ENCODE measurements at regions not wholly inside any gene's neighbourhood (a gene's known extent, or its start where the extent isn't known, plus 50 kb on each side); places are given as distances from the start of the nearest gene placed in this dataset.

DNA sequence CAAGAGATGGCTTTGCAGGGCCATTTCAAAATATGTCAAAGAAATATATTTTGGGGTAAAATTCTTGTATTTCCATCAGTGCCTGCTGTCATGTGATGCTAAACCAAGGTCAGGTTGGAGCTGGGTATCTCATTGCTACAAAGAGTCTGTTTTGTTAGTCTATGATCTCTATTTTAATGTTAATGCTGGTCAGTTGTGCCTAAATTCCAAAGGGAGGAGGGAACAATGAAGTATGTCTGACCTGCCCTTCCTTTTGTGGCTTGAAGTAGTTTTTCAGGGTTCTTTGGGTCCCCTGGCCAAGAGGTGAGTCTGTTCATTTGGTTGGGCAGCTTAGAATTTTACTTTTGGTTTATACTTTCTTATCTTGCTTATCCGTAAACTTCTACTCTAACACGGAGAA, 61.6 kb upstream of the DYNAP start:
- Histone ChIP-seq H4K20me1 (ENCODE audit: low read depth, low read length) (no peaks in the 10 kb centered on the region), H3K36me3 (ENCODE audit: low read length) (no peaks in the 10 kb centered on the region), H3K9me2 (replicated peaks; ENCODE audit: insufficient read depth, low read length) (no peaks in the 10 kb centered on the region), H3K27me3 (ENCODE audit: low read length) (no peaks in the 10 kb centered on the region), H2AFZ (ENCODE audit: low read depth, low read length, severe bottlenecking) (no peak overlapping the region), H3K79me2 (ENCODE audit: insufficient read depth, low read length) (no peaks in the 10 kb centered on the region), H3K4me3 (ENCODE audit: insufficient read depth, low read length, poor library complexity, severe bottlenecking) (no peak overlapping the region), H3K27ac (ENCODE audit: low read depth, low read length) (no peak overlapping the region), H3K9me3 (ENCODE audit: insufficient read depth, low read length) (peaks cover under 1% of the 10 kb centered on the region; the same call in 1 of the 2 replicates), H3K9ac (ENCODE audit: low read length) (no peak overlapping the region), H3F3A (ENCODE audit: insufficient read depth) (no peaks in the 10 kb centered on the region), H3K4me2 (ENCODE audit: low read depth, low read length, poor library complexity, severe bottlenecking) (no peak overlapping the region)
- no peak for TF ChIP-seq EZH2phosphoT487 (conservative IDR thresholded peaks at IDR 0.05; ENCODE audit: low read length)
- TF ChIP-seq, protein P1, sequence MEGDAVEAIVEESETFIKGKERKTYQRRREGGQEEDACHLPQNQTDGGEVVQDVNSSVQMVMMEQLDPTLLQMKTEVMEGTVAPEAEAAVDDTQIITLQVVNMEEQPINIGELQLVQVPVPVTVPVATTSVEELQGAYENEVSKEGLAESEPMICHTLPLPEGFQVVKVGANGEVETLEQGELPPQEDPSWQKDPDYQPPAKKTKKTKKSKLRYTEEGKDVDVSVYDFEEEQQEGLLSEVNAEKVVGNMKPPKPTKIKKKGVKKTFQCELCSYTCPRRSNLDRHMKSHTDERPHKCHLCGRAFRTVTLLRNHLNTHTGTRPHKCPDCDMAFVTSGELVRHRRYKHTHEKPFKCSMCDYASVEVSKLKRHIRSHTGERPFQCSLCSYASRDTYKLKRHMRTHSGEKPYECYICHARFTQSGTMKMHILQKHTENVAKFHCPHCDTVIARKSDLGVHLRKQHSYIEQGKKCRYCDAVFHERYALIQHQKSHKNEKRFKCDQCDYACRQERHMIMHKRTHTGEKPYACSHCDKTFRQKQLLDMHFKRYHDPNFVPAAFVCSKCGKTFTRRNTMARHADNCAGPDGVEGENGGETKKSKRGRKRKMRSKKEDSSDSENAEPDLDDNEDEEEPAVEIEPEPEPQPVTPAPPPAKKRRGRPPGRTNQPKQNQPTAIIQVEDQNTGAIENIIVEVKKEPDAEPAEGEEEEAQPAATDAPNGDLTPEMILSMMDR (IDR thresholded peaks at IDR 0.05; ENCODE audit: insufficient read depth, low read length, poor library complexity, severe bottlenecking), result no peak

DNA sequence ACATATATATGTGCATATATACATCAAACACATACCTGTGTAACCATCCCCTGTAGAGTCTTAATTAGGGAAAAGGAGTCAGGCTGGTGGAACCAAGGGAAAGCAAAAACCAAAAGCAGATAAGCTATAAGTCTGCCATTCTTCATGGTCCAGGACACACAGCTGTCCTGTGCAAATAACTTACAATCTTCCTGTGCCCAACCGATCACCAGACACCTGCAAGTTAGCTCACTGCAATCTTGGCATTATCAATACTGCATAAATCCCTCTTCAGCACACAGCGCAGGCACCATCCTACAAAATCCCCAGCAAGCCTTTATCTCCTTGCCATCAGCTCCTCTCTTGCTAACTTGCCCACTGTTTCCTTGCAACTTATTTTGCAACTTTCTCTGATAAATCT, 60.8 kb upstream of the DYNAP start:
- H3K36me3 ChIP-seq (ENCODE audit: low read length), result no peaks in the 10 kb centered on the region
- H3F3A ChIP-seq (ENCODE audit: insufficient read depth), result no peaks in the 10 kb centered on the region
- H3K4me2 ChIP-seq (ENCODE audit: low read depth, low read length, poor library complexity, severe bottlenecking), result no peak overlapping the region
- no peak for TF ChIP-seq EZH2phosphoT487 (conservative IDR thresholded peaks at IDR 0.05; ENCODE audit: low read length)
- TF ChIP-seq, protein P1 (IDR thresholded peaks at IDR 0.05; ENCODE audit: insufficient read depth, low read length, poor library complexity, severe bottlenecking), result no peak
- H2AFZ ChIP-seq (ENCODE audit: low read depth, low read length, severe bottlenecking), result no peak overlapping the region
- H3K9ac ChIP-seq (ENCODE audit: low read length), result no peak overlapping the region
- no peak overlapping the region for H3K4me3 ChIP-seq (ENCODE audit: insufficient read depth, low read length, poor library complexity, severe bottlenecking)
- H3K27ac ChIP-seq (ENCODE audit: low read depth, low read length), result no peak overlapping the region
- H4K20me1 ChIP-seq (ENCODE audit: low read depth, low read length), result no peaks in the 10 kb centered on the region
- no peaks in the 10 kb centered on the region for H3K9me2 ChIP-seq (replicated peaks; ENCODE audit: insufficient read depth, low read length)
- no peaks in the 10 kb centered on the region for H3K27me3 ChIP-seq (ENCODE audit: low read length)
- H3K9me3 ChIP-seq (ENCODE audit: insufficient read depth, low read length), result peaks cover 9% of the 10 kb centered on the region; the same call in 1 of the 2 replicates
- H3K79me2 ChIP-seq (ENCODE audit: insufficient read depth, low read length), result no peaks in the 10 kb centered on the region

- no peaks in the 10 kb centered on the region for H3K79me2 ChIP-seq (ENCODE audit: insufficient read depth, low read length)
- H3K27ac ChIP-seq (ENCODE audit: low read depth, low read length), result no peak overlapping the region
- no peak overlapping the region for H3K4me3 ChIP-seq (ENCODE audit: insufficient read depth, low read length, poor library complexity, severe bottlenecking)
- H3K27me3 ChIP-seq (ENCODE audit: low read length), result no peaks in the 10 kb centered on the region
- no peaks in the 10 kb centered on the region for H4K20me1 ChIP-seq (ENCODE audit: low read depth, low read length)
- H3F3A ChIP-seq (ENCODE audit: insufficient read depth), result no peaks in the 10 kb centered on the region
- no peak for TF ChIP-seq EZH2phosphoT487 (conservative IDR thresholded peaks at IDR 0.05; ENCODE audit: low read length)
- TF ChIP-seq, protein P1 (IDR thresholded peaks at IDR 0.05; ENCODE audit: insufficient read depth, low read length, poor library complexity, severe bottlenecking), result no peak
- no peak overlapping the region for H3K9ac ChIP-seq (ENCODE audit: low read length)
- H3K9me2 ChIP-seq (replicated peaks; ENCODE audit: insufficient read depth, low read length), result no peaks in the 10 kb centered on the region
- no peak overlapping the region for H3K4me2 ChIP-seq (ENCODE audit: low read depth, low read length, poor library complexity, severe bottlenecking)
- no peak overlapping the region for H2AFZ ChIP-seq (ENCODE audit: low read depth, low read length, severe bottlenecking)
- H3K9me3 ChIP-seq (ENCODE audit: insufficient read depth, low read length), result peaks cover 20% of the 10 kb centered on the region; the same call in 1 of the 2 replicates
- H3K36me3 ChIP-seq (ENCODE audit: low read length), result no peaks in the 10 kb centered on the region
Measured at GRCh38 chr18:54531402-54532065, 59.5 kb upstream of the DYNAP start.
